K562 (cell line): ENCODE measurements at regions not wholly inside any gene's neighbourhood (a gene's known extent, or its start where the extent isn't known, plus 50 kb on each side); places are given as distances from the start of the nearest gene placed in this dataset.

Experiments used
- ATAC-seq: fragments of 200-7000 bp; cut with Tn5 transposase; 3 replicates; pipeline ENCODE4 v1.9.1; 2020; ENCODE audit warnings: moderate library complexity
- BruUV-seq: library from RNA; stranded (reverse); fragments of 400-500 nt; replicated peaks from 2 replicates; lab custom pipeline; 2021; lab: Mats Ljungman, UMichigan
- CTCF ChIA-PET: fragments of 300-600 bp; formaldehyde crosslinking; extraction: SDS; loops from one replicate; lab custom pipeline; 2021; ENCODE audit warnings: low intra/inter-chr PET ratio; lab: Yijun Ruan, JAX
- POLR2A ChIA-PET: fragments of 300-600, 350-650 bp; sonication (Branson Sonifier 250); formaldehyde crosslinking; extraction: SDS; loops from one replicate; lab custom pipeline; 2021; ENCODE audit warnings: antibody characterized with exemption, inconsistent platforms; lab: Yijun Ruan, JAX
- DNase-seq, 4 experiments: peaks; one replicate each; pipeline versions ENCODE4 v3.0.0 to v3.0.0-alpha.2; 2011 to 2018; ENCODE audit warnings: low spot score in 3 of 4, mixed read lengths in 3 of 4; ENCODE audit errors: extremely low read depth in 1 of 4
- FAIRE-seq: peaks from 2 replicates; lab custom pipeline; 2011; peaks lifted over from hg19 to GRCh38; lab: Jason Lieb, UNC
- H2AFZ ChIP-seq: 2 replicates; pipeline ENCODE4 v1.6.0; 2011; ENCODE audit warnings: low read depth, low read length, control low read depth, inconsistent platforms
- H3K27ac ChIP-seq: fragments of 200-600 bp; 3 replicates; pipeline ENCODE4 v1.8.0; 2011; ENCODE audit warnings: low read depth, mild to moderate bottlenecking, control low read depth, inconsistent platforms, low read length, moderate library complexity, mixed read lengths; ENCODE audit errors: extremely low read depth
- H3K27me3 ChIP-seq, 2 experiments: fragments of 300-600 bp in 1 of 2; 2 replicates in 1 of 2; 3 replicates in 1 of 2; pipeline versions ENCODE4 v1.6.0 to v1.8.0; 2011; ENCODE audit warnings: inconsistent platforms in 2 of 2, low read length in 2 of 2, mild to moderate bottlenecking in 1 of 2, mixed read lengths in 1 of 2, moderate library complexity in 1 of 2; ENCODE audit not compliant: control insufficient read depth in 2 of 2, insufficient read depth in 2 of 2
- H3K36me3 ChIP-seq: fragments of 300-600 bp; 3 replicates; pipeline ENCODE4 v1.8.0; 2011; ENCODE audit warnings: mild to moderate bottlenecking, low read length, inconsistent platforms; ENCODE audit not compliant: control insufficient read depth, insufficient read depth
- H3K4me1 ChIP-seq, 2 experiments: fragments of 200-600 bp in 1 of 2; replicated peaks in 1 of 2; 2 replicates in 1 of 2; 3 replicates in 1 of 2; pipeline versions ENCODE4 v1.5.1 to v1.8.0; 2011; ENCODE audit warnings: inconsistent platforms in 2 of 2, low read length in 2 of 2, mild to moderate bottlenecking in 1 of 2, mixed read lengths in 1 of 2, moderate library complexity in 1 of 2; ENCODE audit not compliant: control insufficient read depth in 2 of 2, insufficient read depth in 2 of 2
- H3K4me2 ChIP-seq: 2 replicates; pipeline ENCODE4 v1.6.1; 2011; ENCODE audit warnings: low read length, control low read depth, inconsistent platforms, mixed read lengths; ENCODE audit not compliant: insufficient read depth
- H3K4me3 ChIP-seq: fragments of 200-600 bp; sonication (generic), shearing (Covaris generic); 2 replicates; pipeline ENCODE4 v1.5.1; 2016; ENCODE audit warnings: control low read depth, inconsistent platforms
- H3K79me2 ChIP-seq: fragments of 200-600 bp; 3 replicates; pipeline ENCODE4 v1.8.0; 2011; ENCODE audit warnings: low read length, inconsistent platforms; ENCODE audit not compliant: control insufficient read depth, insufficient read depth
- H3K9ac ChIP-seq, 2 experiments: 2 replicates each; pipeline versions ENCODE4 v1.6.0 to v1.6.1; 2011; ENCODE audit warnings: low read depth in 2 of 2, low read length in 2 of 2, control low read depth in 1 of 2, inconsistent platforms in 1 of 2, mild to moderate bottlenecking in 1 of 2, mixed read lengths in 1 of 2; ENCODE audit not compliant: insufficient read depth in 1 of 2
- H3K9me1 ChIP-seq: one replicate; pipeline ENCODE4 v1.6.0; 2011; ENCODE audit warnings: inconsistent platforms, mild to moderate bottlenecking, low read length, moderate library complexity; ENCODE audit not compliant: control insufficient read depth, insufficient read depth
- H3K9me3 ChIP-seq: replicated peaks from 2 replicates; pipeline ENCODE4 v1.5.1; 2011; ENCODE audit warnings: low read depth, low read length, inconsistent platforms; ENCODE audit not compliant: control insufficient read depth, insufficient read depth
- H4K20me1 ChIP-seq: replicated peaks from 2 replicates; pipeline ENCODE4 v1.6.1; 2011; ENCODE audit warnings: low read length, inconsistent platforms, mixed read lengths; ENCODE audit not compliant: control insufficient read depth, insufficient read depth
- IFI16 ChIP-seq: fragments of 250-450 bp; sonication (Bioruptor Pico); IDR thresholded peaks from 2 replicates; pipeline ENCODE4 v2.1.2; 2022; ENCODE audit warnings: mild to moderate bottlenecking, inconsistent platforms
- PTTG1 ChIP-seq: fragments of 450-650 bp; IDR thresholded peaks from 2 replicates; pipeline ENCODE4 v1.6.1; 2016; ENCODE audit warnings: low read depth, mild to moderate bottlenecking, missing genetic modification characterization, missing compliant biosample characterization
- SREBF1 ChIP-seq: fragments of 150-350 bp; IDR thresholded peaks from 2 replicates; pipeline ENCODE4 v1.6.1; 2014; ENCODE audit warnings: antibody characterized with exemption, low read depth, low read length, borderline replicate concordance
- ZC3H11A ChIP-seq: IDR thresholded peaks from 2 replicates; pipeline ENCODE4 v1.6.1; 2012; ENCODE audit warnings: low read depth, low read length, improper control_type of control experiment
- ZFX ChIP-seq: sonication (generic); formaldehyde crosslinking; IDR thresholded peaks from 2 replicates; pipeline ENCODE4 v1.8.0; 2022; ENCODE audit warnings: mild to moderate bottlenecking, missing genetic modification reagents, moderate library complexity
- ZNF316 ChIP-seq: fragments of 450-650 bp; IDR thresholded peaks from 2 replicates; pipeline ENCODE4 v1.6.1; 2016
- WGBS: fragments of 100-300 bp; shearing (Covaris generic); methylation state at CpG from one replicate; pipeline ENCODE4 v1.1.6; 2016; ENCODE audit warnings: low coverage, mixed read lengths; ENCODE audit not compliant: insufficient coverage; ENCODE audit errors: missing lambda C conversion rate; 5-methylcytosine and 5-hydroxymethylcytosine counted together
- in situ Hi-C: fragments of 300-500 bp; cut with MboI; formaldehyde crosslinking; loops from 4 replicates; pipeline ENCODE4 v1.15.0; 2018; ENCODE audit warnings: inconsistent platforms, mixed read lengths
- intact Hi-C: fragments of 100-400 bp; cut with micrococcal nuclease; formaldehyde crosslinking; loops from 2 replicates; pipeline ENCODE4 v1.14.2; 2022
- TF ChIP-seq, protein P1 (sequence below), 2 experiments: fragments of 450-650 bp; conservative IDR thresholded peaks; 2 replicates each; pipeline ENCODE4 v1.6.1; 2017; ENCODE audit warnings: mild to moderate bottlenecking in 2 of 2, moderate library complexity in 2 of 2

DNA sequence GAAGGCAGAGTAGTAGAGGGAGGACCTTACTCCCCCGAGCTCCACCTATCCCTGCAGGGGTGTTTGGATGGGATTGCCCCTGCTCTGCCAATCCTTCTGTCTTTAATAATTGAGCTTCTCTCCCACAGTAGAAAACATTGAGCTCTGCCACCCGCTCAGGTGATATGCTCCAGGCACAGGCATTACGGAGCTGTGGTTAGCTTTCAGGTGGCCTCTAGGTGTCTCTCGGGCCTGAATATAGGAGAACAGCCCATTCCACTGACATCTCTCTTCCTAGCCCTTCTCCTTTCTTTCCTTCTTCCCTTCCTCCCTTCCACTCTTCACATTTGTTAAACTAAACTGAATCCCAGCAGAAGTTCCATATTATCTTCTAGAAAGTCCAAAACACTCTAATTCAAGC, 203.4 kb downstream of the SYK start:
- no peak overlapping the region for H3K4me2 ChIP-seq
- H3K27ac ChIP-seq: no peak overlapping the region
- no peak for ATAC-seq
- H3K27me3 ChIP-seq: peaks cover 0 to 13% of the 10 kb centered on the region in 2 experiments; a peak in 2 of 5 replicates
- FAIRE-seq: no peak
- WGBS: 4% methylated on average over 4 of the region's 4 CpGs
- DNase-seq: no peak
- H3K9me3 ChIP-seq: no peaks in the 10 kb centered on the region
- no TSS peak for BruUV-seq
- no peaks in the 10 kb centered on the region for H4K20me1 ChIP-seq
- no peaks in the 10 kb centered on the region for H3K9me1 ChIP-seq
- H2AFZ ChIP-seq: no peak overlapping the region
- no peak overlapping the region for H3K9ac ChIP-seq
- no peaks in the 10 kb centered on the region for H3K36me3 ChIP-seq
- TF ChIP-seq ZNF316 (no peak), IFI16 (no peak), PTTG1 (no peak), ZFX (CRISPR knock-in tag) (no peak), ZC3H11A (no peak), SREBF1 (no peak)
- TF ChIP-seq, protein P1, sequence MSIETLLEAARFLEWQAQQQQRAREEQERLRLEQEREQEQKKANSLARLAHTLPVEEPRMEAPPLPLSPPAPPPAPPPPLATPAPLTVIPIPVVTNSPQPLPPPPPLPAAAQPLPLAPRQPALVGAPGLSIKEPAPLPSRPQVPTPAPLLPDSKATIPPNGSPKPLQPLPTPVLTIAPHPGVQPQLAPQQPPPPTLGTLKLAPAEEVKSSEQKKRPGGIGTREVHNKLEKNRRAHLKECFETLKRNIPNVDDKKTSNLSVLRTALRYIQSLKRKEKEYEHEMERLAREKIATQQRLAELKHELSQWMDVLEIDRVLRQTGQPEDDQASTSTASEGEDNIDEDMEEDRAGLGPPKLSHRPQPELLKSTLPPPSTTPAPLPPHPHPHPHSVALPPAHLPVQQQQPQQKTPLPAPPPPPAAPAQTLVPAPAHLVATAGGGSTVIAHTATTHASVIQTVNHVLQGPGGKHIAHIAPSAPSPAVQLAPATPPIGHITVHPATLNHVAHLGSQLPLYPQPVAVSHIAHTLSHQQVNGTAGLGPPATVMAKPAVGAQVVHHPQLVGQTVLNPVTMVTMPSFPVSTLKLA (conservative IDR thresholded peaks at IDR 0.05): no peak
- ChIA-PET CTCF (no interaction called here), POLR2A (no interaction called here)
- H3K79me2 ChIP-seq: no peaks in the 10 kb centered on the region
- in situ Hi-C loops: no loop called here
- no peaks in the 10 kb centered on the region; a peak in 1 of 5 replicates for H3K4me1 ChIP-seq
- intact Hi-C loops: no loop called here
- H3K4me3 ChIP-seq: no peak overlapping the region
